Astrocyte (in vitro differentiated cells and primary cell): ENCODE measurements at regions not wholly inside any gene's neighbourhood (a gene's known extent, or its start where the extent isn't known, plus 50 kb on each side); places are given as distances from the start of the nearest gene placed in this dataset.
A peak's percentile ranks its signal among the peaks of the same experiment; 100 is the strongest.

Experiments
- DNase-seq: peaks from one replicate; pipeline ENCODE4 v3.0.0-alpha.2; 2010; ENCODE audit warnings: low read depth
- FAIRE-seq: peaks from 2 replicates; lab custom pipeline; 2011; peaks lifted over from hg19 to GRCh38; lab: Jason Lieb, UNC
- H2AFZ ChIP-seq: 2 replicates; pipeline ENCODE4 v1.6.0; 2012; ENCODE audit warnings: low read depth, low read length, inconsistent platforms
- H3K27ac ChIP-seq: 2 replicates; pipeline ENCODE4 v1.5.1; 2011; ENCODE audit warnings: low read depth, low read length, inconsistent platforms
- H3K27me3 ChIP-seq: 2 replicates; pipeline ENCODE4 v1.6.0; 2011; ENCODE audit warnings: low read length, inconsistent platforms; ENCODE audit not compliant: insufficient read depth
- H3K36me3 ChIP-seq: 2 replicates; pipeline ENCODE4 v1.5.1; 2011; ENCODE audit warnings: low read length, inconsistent platforms; ENCODE audit not compliant: insufficient read depth
- H3K4me1 ChIP-seq: 2 replicates; pipeline ENCODE4 v1.5.1; 2011; ENCODE audit warnings: low read length, inconsistent platforms; ENCODE audit not compliant: insufficient read depth
- H3K4me2 ChIP-seq: 2 replicates; pipeline ENCODE4 v1.6.0; 2012; ENCODE audit warnings: low read length, inconsistent platforms
- H3K4me3 ChIP-seq: 2 replicates; pipeline ENCODE4 v1.5.1; 2011; ENCODE audit warnings: low read depth, mild to moderate bottlenecking, low read length, inconsistent platforms; ENCODE audit not compliant: insufficient read depth
- H3K79me2 ChIP-seq: 2 replicates; pipeline ENCODE4 v1.6.0; 2012; ENCODE audit warnings: mild to moderate bottlenecking, low read length, inconsistent platforms; ENCODE audit not compliant: insufficient read depth
- H3K9ac ChIP-seq: 2 replicates; pipeline ENCODE4 v1.6.0; 2012; ENCODE audit warnings: mild to moderate bottlenecking, low read length, inconsistent platforms
- H3K9me3 ChIP-seq: 2 replicates; pipeline ENCODE4 v1.5.1; 2012; ENCODE audit warnings: low read depth, mild to moderate bottlenecking, low read length, inconsistent platforms; ENCODE audit not compliant: insufficient read depth
- H4K20me1 ChIP-seq: 2 replicates; pipeline ENCODE4 v1.6.0; 2012; ENCODE audit warnings: low read length, inconsistent platforms; ENCODE audit not compliant: insufficient read depth
- H3K27ac Mint-ChIP-seq: one replicate; pipeline ENCODE4 v1.8.0; 2021; ENCODE audit warnings: mild to moderate bottlenecking, mixed read lengths; ENCODE audit not compliant: unreplicated experiment
- H3K27me3 Mint-ChIP-seq: one replicate; pipeline ENCODE4 v1.8.0; 2021; ENCODE audit warnings: low read depth, mixed read lengths; ENCODE audit not compliant: unreplicated experiment
- H3K36me3 Mint-ChIP-seq: one replicate; pipeline ENCODE4 v1.8.0; 2021; ENCODE audit warnings: low read depth, mixed read lengths; ENCODE audit not compliant: unreplicated experiment
- H3K4me1 Mint-ChIP-seq: one replicate; pipeline ENCODE4 v1.8.0; 2021; ENCODE audit warnings: low read depth, mixed read lengths; ENCODE audit not compliant: unreplicated experiment
- H3K4me3 Mint-ChIP-seq: one replicate; pipeline ENCODE4 v1.8.0; 2021; ENCODE audit warnings: mild to moderate bottlenecking, moderate library complexity, mixed read lengths; ENCODE audit not compliant: unreplicated experiment
- H3K9me3 Mint-ChIP-seq: one replicate; pipeline ENCODE4 v1.8.0; 2021; ENCODE audit warnings: mild to moderate bottlenecking, mixed read lengths; ENCODE audit not compliant: unreplicated experiment
- EZH2 ChIP-seq: IDR thresholded peaks from 2 replicates; pipeline ENCODE4 v1.6.1; 2012; ENCODE audit warnings: mild to moderate bottlenecking, low read length, inconsistent platforms; ENCODE audit not compliant: insufficient read depth
- TF ChIP-seq, protein P1 (sequence below): IDR thresholded peaks from 2 replicates; pipeline ENCODE4 v1.5.1; 2011; ENCODE audit warnings: low read depth, mild to moderate bottlenecking, inconsistent platforms, low read length, moderate library complexity; ENCODE audit not compliant: insufficient read depth

DNA sequence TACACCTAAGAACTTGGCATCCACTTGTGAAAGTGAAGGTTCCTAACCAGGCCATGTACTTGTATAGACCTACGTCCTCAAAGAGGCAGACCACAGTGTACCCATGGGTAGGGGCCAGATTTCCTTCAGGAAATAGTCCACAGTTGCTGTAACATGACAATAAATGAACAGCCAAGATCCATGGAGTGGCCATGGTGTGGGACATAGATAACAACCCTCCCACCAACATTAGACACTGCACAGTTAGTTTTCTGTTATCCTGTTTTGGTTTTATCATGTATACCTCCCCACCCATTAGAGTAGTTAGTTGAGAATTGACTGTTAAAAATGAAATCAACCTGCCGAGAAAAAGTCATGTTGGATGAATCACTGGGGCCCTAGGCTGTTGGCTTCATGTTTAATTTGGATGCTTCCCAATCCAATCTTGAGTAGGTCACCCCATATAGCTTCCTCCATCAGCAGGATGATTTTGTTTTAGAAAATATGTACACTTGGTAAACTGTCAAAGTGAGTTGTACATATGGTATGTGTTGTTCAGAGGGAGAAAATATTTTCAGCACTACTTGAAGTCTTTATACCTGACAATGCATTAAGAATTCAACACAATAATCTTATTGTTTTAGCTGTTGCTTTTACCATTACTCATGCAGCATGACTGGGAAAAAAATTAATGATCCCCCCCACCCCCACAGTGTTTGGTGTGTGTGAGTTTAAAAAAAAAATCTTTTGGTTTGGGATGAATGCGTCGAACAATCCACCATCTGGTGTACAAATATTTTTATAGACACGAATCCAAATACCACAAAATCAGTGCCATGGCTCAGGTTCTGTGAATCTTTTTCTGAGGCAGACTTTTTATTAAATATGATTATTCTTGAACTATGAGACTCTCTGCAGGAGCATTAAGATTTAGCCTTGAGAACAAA lies 88.3 kb upstream of the ARHGAP29 start:
- Mint-ChIP-seq H3K4me3 (no peak overlapping the region), H3K36me3 (no peaks in the 10 kb centered on the region), H3K27me3 (no peaks in the 10 kb centered on the region), H3K9me3 (no peaks in the 10 kb centered on the region), H3K4me1 (peaks cover 59% of the 10 kb centered on the region), H3K27ac (peak overlapping the region; percentile 80)
- H3K27ac ChIP-seq: peak overlapping the region; percentile 96
- TF ChIP-seq EZH2: no peak
- TF ChIP-seq, protein P1, sequence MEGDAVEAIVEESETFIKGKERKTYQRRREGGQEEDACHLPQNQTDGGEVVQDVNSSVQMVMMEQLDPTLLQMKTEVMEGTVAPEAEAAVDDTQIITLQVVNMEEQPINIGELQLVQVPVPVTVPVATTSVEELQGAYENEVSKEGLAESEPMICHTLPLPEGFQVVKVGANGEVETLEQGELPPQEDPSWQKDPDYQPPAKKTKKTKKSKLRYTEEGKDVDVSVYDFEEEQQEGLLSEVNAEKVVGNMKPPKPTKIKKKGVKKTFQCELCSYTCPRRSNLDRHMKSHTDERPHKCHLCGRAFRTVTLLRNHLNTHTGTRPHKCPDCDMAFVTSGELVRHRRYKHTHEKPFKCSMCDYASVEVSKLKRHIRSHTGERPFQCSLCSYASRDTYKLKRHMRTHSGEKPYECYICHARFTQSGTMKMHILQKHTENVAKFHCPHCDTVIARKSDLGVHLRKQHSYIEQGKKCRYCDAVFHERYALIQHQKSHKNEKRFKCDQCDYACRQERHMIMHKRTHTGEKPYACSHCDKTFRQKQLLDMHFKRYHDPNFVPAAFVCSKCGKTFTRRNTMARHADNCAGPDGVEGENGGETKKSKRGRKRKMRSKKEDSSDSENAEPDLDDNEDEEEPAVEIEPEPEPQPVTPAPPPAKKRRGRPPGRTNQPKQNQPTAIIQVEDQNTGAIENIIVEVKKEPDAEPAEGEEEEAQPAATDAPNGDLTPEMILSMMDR: no peak
- no peaks in the 10 kb centered on the region for H3K79me2 ChIP-seq
- no peak overlapping the region for H3K4me3 ChIP-seq
- no peaks in the 10 kb centered on the region for H4K20me1 ChIP-seq
- H3K36me3 ChIP-seq: no peaks in the 10 kb centered on the region
- H3K4me2 ChIP-seq: peak overlapping the region; percentile 79
- no peak overlapping the region for H2AFZ ChIP-seq
- H3K9ac ChIP-seq: peak overlapping the region; percentile 79
- no peaks in the 10 kb centered on the region for H3K9me3 ChIP-seq
- DNase-seq: peak; percentile 100
- H3K4me1 ChIP-seq: peaks cover 56% of the 10 kb centered on the region
- peak; percentile 99 for FAIRE-seq
- H3K27me3 ChIP-seq: no peaks in the 10 kb centered on the region

DNA sequence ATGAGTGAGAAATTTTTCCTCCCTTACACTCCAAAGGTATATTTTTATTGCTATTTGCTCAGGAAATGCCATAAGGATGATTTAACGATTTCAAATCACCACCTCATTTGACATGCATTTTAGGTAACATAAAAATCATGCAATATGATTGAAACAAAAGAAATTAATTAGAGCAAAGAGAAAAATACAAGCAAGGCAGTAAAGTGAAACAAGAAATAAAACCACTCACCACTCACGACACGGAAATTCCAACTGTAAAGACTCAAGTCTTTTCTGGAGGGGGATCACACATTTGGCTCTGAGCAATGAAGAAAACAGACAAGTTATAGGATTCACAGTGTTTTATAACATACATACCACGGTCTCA lies 86.8 kb upstream of the ARHGAP29 start:
- H3K27me3 ChIP-seq: no peaks in the 10 kb centered on the region
- no peaks in the 10 kb centered on the region for H3K9me3 ChIP-seq
- H3K27ac Mint-ChIP-seq: peak overlapping the region; percentile 80
- peak overlapping the region; percentile 75 for H3K9ac ChIP-seq
- peak overlapping the region; percentile 18 for H3K4me3 ChIP-seq
- no peaks in the 10 kb centered on the region for H3K27me3 Mint-ChIP-seq
- H3K9me3 Mint-ChIP-seq: no peaks in the 10 kb centered on the region
- peaks cover 55% of the 10 kb centered on the region for H3K4me1 ChIP-seq
- H2AFZ ChIP-seq: no peak overlapping the region
- DNase-seq (no peak), FAIRE-seq (no peak)
- H3K4me1 Mint-ChIP-seq: peaks cover 67% of the 10 kb centered on the region
- H3K36me3 Mint-ChIP-seq: no peaks in the 10 kb centered on the region
- peak overlapping the region; percentile 77 for H3K4me2 ChIP-seq
- H4K20me1 ChIP-seq: no peaks in the 10 kb centered on the region
- H3K36me3 ChIP-seq: no peaks in the 10 kb centered on the region
- TF ChIP-seq, protein P1: no peak
- no peak for TF ChIP-seq EZH2
- H3K79me2 ChIP-seq: no peaks in the 10 kb centered on the region
- peak overlapping the region; percentile 96 for H3K27ac ChIP-seq
- H3K4me3 Mint-ChIP-seq: no peak overlapping the region
